K562 (cell line): ENCODE measurements at regions not wholly inside any gene's neighbourhood (a gene's known extent, or its start where the extent isn't known, plus 50 kb on each side); places are given as distances from the start of the nearest gene placed in this dataset.

ENCODE experiments used
- ATAC-seq: fragments of 200-7000 bp; cut with Tn5 transposase; 3 replicates; pipeline ENCODE4 v1.9.1; 2020; ENCODE audit warnings: moderate library complexity
- BruUV-seq: library from RNA; stranded (reverse); fragments of 400-500 nt; replicated peaks from 2 replicates; lab custom pipeline; 2021; lab: Mats Ljungman, UMichigan
- CTCF ChIA-PET: fragments of 300-600 bp; formaldehyde crosslinking; extraction: SDS; loops from one replicate; lab custom pipeline; 2021; ENCODE audit warnings: low intra/inter-chr PET ratio; lab: Yijun Ruan, JAX
- POLR2A ChIA-PET: fragments of 300-600, 350-650 bp; sonication (Branson Sonifier 250); formaldehyde crosslinking; extraction: SDS; loops from one replicate; lab custom pipeline; 2021; ENCODE audit warnings: antibody characterized with exemption, inconsistent platforms; lab: Yijun Ruan, JAX
- DNase-seq, 4 experiments: peaks; one replicate each; pipeline versions ENCODE4 v3.0.0 to v3.0.0-alpha.2; 2011 to 2018; ENCODE audit warnings: low spot score in 3 of 4, mixed read lengths in 3 of 4; ENCODE audit errors: extremely low read depth in 1 of 4
- FAIRE-seq: peaks from 2 replicates; lab custom pipeline; 2011; peaks lifted over from hg19 to GRCh38; lab: Jason Lieb, UNC
- H2AFZ ChIP-seq: 2 replicates; pipeline ENCODE4 v1.6.0; 2011; ENCODE audit warnings: low read depth, low read length, control low read depth, inconsistent platforms
- H3K27ac ChIP-seq: fragments of 200-600 bp; 3 replicates; pipeline ENCODE4 v1.8.0; 2011; ENCODE audit warnings: low read depth, mild to moderate bottlenecking, control low read depth, inconsistent platforms, low read length, moderate library complexity, mixed read lengths; ENCODE audit errors: extremely low read depth
- H3K27me3 ChIP-seq, 2 experiments: fragments of 300-600 bp in 1 of 2; 2 replicates in 1 of 2; 3 replicates in 1 of 2; pipeline versions ENCODE4 v1.6.0 to v1.8.0; 2011; ENCODE audit warnings: inconsistent platforms in 2 of 2, low read length in 2 of 2, mild to moderate bottlenecking in 1 of 2, mixed read lengths in 1 of 2, moderate library complexity in 1 of 2; ENCODE audit not compliant: control insufficient read depth in 2 of 2, insufficient read depth in 2 of 2
- H3K36me3 ChIP-seq: fragments of 300-600 bp; 3 replicates; pipeline ENCODE4 v1.8.0; 2011; ENCODE audit warnings: mild to moderate bottlenecking, low read length, inconsistent platforms; ENCODE audit not compliant: control insufficient read depth, insufficient read depth
- H3K4me1 ChIP-seq, 2 experiments: fragments of 200-600 bp in 1 of 2; replicated peaks in 1 of 2; 2 replicates in 1 of 2; 3 replicates in 1 of 2; pipeline versions ENCODE4 v1.5.1 to v1.8.0; 2011; ENCODE audit warnings: inconsistent platforms in 2 of 2, low read length in 2 of 2, mild to moderate bottlenecking in 1 of 2, mixed read lengths in 1 of 2, moderate library complexity in 1 of 2; ENCODE audit not compliant: control insufficient read depth in 2 of 2, insufficient read depth in 2 of 2
- H3K4me2 ChIP-seq: 2 replicates; pipeline ENCODE4 v1.6.1; 2011; ENCODE audit warnings: low read length, control low read depth, inconsistent platforms, mixed read lengths; ENCODE audit not compliant: insufficient read depth
- H3K4me3 ChIP-seq: fragments of 200-600 bp; sonication (generic), shearing (Covaris generic); 2 replicates; pipeline ENCODE4 v1.5.1; 2016; ENCODE audit warnings: control low read depth, inconsistent platforms
- H3K79me2 ChIP-seq: fragments of 200-600 bp; 3 replicates; pipeline ENCODE4 v1.8.0; 2011; ENCODE audit warnings: low read length, inconsistent platforms; ENCODE audit not compliant: control insufficient read depth, insufficient read depth
- H3K9ac ChIP-seq, 2 experiments: 2 replicates each; pipeline versions ENCODE4 v1.6.0 to v1.6.1; 2011; ENCODE audit warnings: low read depth in 2 of 2, low read length in 2 of 2, control low read depth in 1 of 2, inconsistent platforms in 1 of 2, mild to moderate bottlenecking in 1 of 2, mixed read lengths in 1 of 2; ENCODE audit not compliant: insufficient read depth in 1 of 2
- H3K9me1 ChIP-seq: one replicate; pipeline ENCODE4 v1.6.0; 2011; ENCODE audit warnings: inconsistent platforms, mild to moderate bottlenecking, low read length, moderate library complexity; ENCODE audit not compliant: control insufficient read depth, insufficient read depth
- H3K9me3 ChIP-seq: replicated peaks from 2 replicates; pipeline ENCODE4 v1.5.1; 2011; ENCODE audit warnings: low read depth, low read length, inconsistent platforms; ENCODE audit not compliant: control insufficient read depth, insufficient read depth
- H4K20me1 ChIP-seq: replicated peaks from 2 replicates; pipeline ENCODE4 v1.6.1; 2011; ENCODE audit warnings: low read length, inconsistent platforms, mixed read lengths; ENCODE audit not compliant: control insufficient read depth, insufficient read depth
- ADNP ChIP-seq: fragments of 200-800 bp; sonication (Bioruptor generic); IDR thresholded peaks from 2 replicates; pipeline ENCODE4 v1.6.1; 2016; ENCODE audit warnings: missing genetic modification characterization, missing compliant biosample characterization
- ATF3 ChIP-seq, 2 experiments: fragments of 450-650 bp in 1 of 2; sonication (generic) in 1 of 2; formaldehyde crosslinking in 1 of 2; IDR thresholded peaks in 1 of 2; conservative IDR thresholded peaks in 1 of 2; 2 replicates each; pipeline versions ENCODE4 v1.6.1 to v1.8.1; 2016 to 2023; ENCODE audit warnings: mild to moderate bottlenecking in 2 of 2, moderate library complexity in 2 of 2, inconsistent platforms in 1 of 2, missing genetic modification reagents in 1 of 2
- GABPB2 ChIP-seq: fragments of 250-450 bp; sonication (Bioruptor Pico); conservative IDR thresholded peaks from 2 replicates; pipeline ENCODE4 v1.5.1; 2021; ENCODE audit warnings: mild to moderate bottlenecking
- HCFC1 ChIP-seq: IDR thresholded peaks from 2 replicates; pipeline ENCODE4 v1.6.1; 2012; ENCODE audit warnings: low read depth, low read length, improper control_type of control experiment
- JUN ChIP-seq, 2 experiments: sonication (generic) in 1 of 2; formaldehyde crosslinking in 1 of 2; IDR thresholded peaks; 2 replicates each; pipeline versions ENCODE4 v1.6.1 to v1.8.0; 2012 to 2022; ENCODE audit warnings: borderline replicate concordance in 2 of 2, mild to moderate bottlenecking in 2 of 2, improper control_type of control experiment in 1 of 2, low read depth in 1 of 2, low read length in 1 of 2, missing genetic modification reagents in 1 of 2
- JUND ChIP-seq, 2 experiments: IDR thresholded peaks; 2 replicates in 1 of 2; 3 replicates in 1 of 2; pipeline ENCODE4 v1.6.1; 2011; ENCODE audit warnings: borderline replicate concordance in 2 of 2, low read depth in 2 of 2, low read length in 2 of 2, improper control_type of control experiment in 1 of 2, missing biosample characterization in 1 of 2, missing genetic modification characterization in 1 of 2, missing genetic modification reagents in 1 of 2
- MAFK ChIP-seq: IDR thresholded peaks from 2 replicates; pipeline ENCODE4 v1.6.1; 2011; ENCODE audit warnings: low read length, improper control_type of control experiment
- MLLT1 ChIP-seq, 2 experiments: fragments of 450-650 bp; IDR thresholded peaks; 2 replicates each; pipeline ENCODE4 v1.6.1; 2016
- NFIC ChIP-seq: fragments of 450-650 bp; IDR thresholded peaks from 2 replicates; pipeline ENCODE4 v1.6.1; 2017; ENCODE audit warnings: mild to moderate bottlenecking, inconsistent platforms
- POLR3G ChIP-seq: IDR thresholded peaks from 2 replicates; pipeline ENCODE4 v1.6.1; 2011; ENCODE audit not compliant: insufficient read length, insufficient replicate concordance; ENCODE audit errors: extremely low read depth
- SNRNP70 ChIP-seq: fragments of 200-400 bp; formaldehyde crosslinking; optimal IDR thresholded peaks from 2 replicates; pipeline ENCODE3; 2017; ENCODE audit warnings: low read depth, low read length
- THAP12 ChIP-seq: fragments of 250-450 bp; sonication (Bioruptor Pico); IDR thresholded peaks from 2 replicates; pipeline ENCODE4 v1.9.0; 2021; ENCODE audit warnings: mild to moderate bottlenecking, inconsistent platforms
- ZNF175 ChIP-seq: fragments of 200-800 bp; sonication (Bioruptor generic); IDR thresholded peaks from 2 replicates; pipeline ENCODE4 v1.6.1; 2016; ENCODE audit warnings: low read depth, mild to moderate bottlenecking, missing genetic modification characterization, missing compliant biosample characterization
- WGBS: fragments of 100-300 bp; shearing (Covaris generic); methylation state at CpG from one replicate; pipeline ENCODE4 v1.1.6; 2016; ENCODE audit warnings: low coverage, mixed read lengths; ENCODE audit not compliant: insufficient coverage; ENCODE audit errors: missing lambda C conversion rate; 5-methylcytosine and 5-hydroxymethylcytosine counted together
- in situ Hi-C: fragments of 300-500 bp; cut with MboI; formaldehyde crosslinking; loops from 4 replicates; pipeline ENCODE4 v1.15.0; 2018; ENCODE audit warnings: inconsistent platforms, mixed read lengths
- intact Hi-C: fragments of 100-400 bp; cut with micrococcal nuclease; formaldehyde crosslinking; loops from 2 replicates; pipeline ENCODE4 v1.14.2; 2022

DNA sequence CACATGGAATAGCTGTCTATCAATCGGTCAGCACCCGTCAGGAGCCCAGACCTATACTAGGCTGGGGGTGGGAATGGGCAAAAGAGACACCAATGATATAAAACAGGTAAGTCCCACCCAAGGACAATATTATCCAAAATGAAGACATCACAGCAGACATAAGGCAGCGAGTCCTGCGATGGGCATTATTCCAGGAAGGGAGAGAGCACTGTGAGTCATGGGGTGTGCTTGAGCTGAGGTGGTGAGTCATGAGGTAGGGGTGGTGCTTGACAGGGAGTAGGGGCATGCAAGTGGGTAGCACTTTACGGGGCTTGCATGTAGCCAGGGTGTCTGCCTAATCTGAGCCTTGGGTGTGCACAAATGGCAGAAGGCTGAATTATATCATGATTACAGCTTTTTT lies 605.0 kb upstream of the CADM1 start:
- ChIA-PET POLR2A (interaction anchor here (0.6 kb wide), 1 partner anchor 12 kb away, joined by 3 read pairs; no protein-coding TSS in a partner anchor), CTCF (no interaction called here)
- Histone ChIP-seq H3K9me1 (no peaks in the 10 kb centered on the region), H3K27ac (no peak overlapping the region), H3K36me3 (no peaks in the 10 kb centered on the region), H3K9ac (no peak overlapping the region), H3K79me2 (no peaks in the 10 kb centered on the region), H3K4me2 (no peak overlapping the region), H3K4me3 (no peak overlapping the region), H2AFZ (no peak overlapping the region), H3K4me1 (no peaks in the 10 kb centered on the region), H3K27me3 (no peaks in the 10 kb centered on the region), H3K9me3 (no peaks in the 10 kb centered on the region), H4K20me1 (no peaks in the 10 kb centered on the region)
- in situ Hi-C loops (no loop called here), intact Hi-C loops (no loop called here)
- DNase-seq: peak; percentile 13 to 21 (median 15)
- 3% methylated on average over 5 of the region's 5 CpGs for WGBS
- no peak for FAIRE-seq
- no peak for ATAC-seq
- BruUV-seq: no TSS peak
- TF ChIP-seq JUND (IDR thresholded peaks at IDR 0.05; ENCODE audit: borderline replicate concordance, low read depth, low read length): peak; percentile 62; the same call in 1 of the 2 replicates
- TF ChIP-seq JUND (tag; IDR thresholded peaks at IDR 0.05; ENCODE audit: borderline replicate concordance, low read depth, low read length): peak; percentile 54; the same call in 1 of the 3 replicates
- 0 out of 2 replicates have a peak, but pooled peaks have one; percentile 34 for TF ChIP-seq JUN (IDR thresholded peaks at IDR 0.05; ENCODE audit: borderline replicate concordance, low read depth, low read length)
- no peak for TF ChIP-seq JUN (CRISPR knock-in tag; IDR thresholded peaks at IDR 0.05; ENCODE audit: borderline replicate concordance)
- TF ChIP-seq NFIC: peak; percentile 40
- no peak for TF ChIP-seq GABPB2 (CRISPR knock-in tag)
- no peak for TF ChIP-seq ADNP (tag)
- TF ChIP-seq MLLT1 (IDR thresholded peaks at IDR 0.05): no peak
- peak; percentile 64 for TF ChIP-seq ATF3 (IDR thresholded peaks at IDR 0.05)
- TF ChIP-seq ATF3 (CRISPR knock-in tag; conservative IDR thresholded peaks at IDR 0.05): no peak
- TF ChIP-seq MAFK: no peak
- TF ChIP-seq POLR3G: no peak
- no peak for TF ChIP-seq ZNF175 (CRISPR knock-in tag)
- no peak for TF ChIP-seq SNRNP70
- TF ChIP-seq HCFC1: no peak
- no peak for TF ChIP-seq THAP12
